ENCODE measurements at regions not wholly inside any gene's neighbourhood (a gene's known extent, or its start where the extent isn't known, plus 50 kb on each side); places are given as distances from the start of the nearest gene placed in this dataset.

GRCh38 chr7:46678421-46678820 is 757.3 kb upstream of the IGFBP3 start:
- DNase-seq: no peak
- Histone ChIP-seq H3K27me3 (no peaks in the 10 kb centered on the region), H3K9me3 (no peaks in the 10 kb centered on the region), H3K36me3 (no peaks in the 10 kb centered on the region), H3K4me1 (peaks cover 4 to 5% of the 10 kb centered on the region in 2 donors), H3K4me3 (replicated peaks in 1 of 3) (no peak overlapping the region), H3K27ac (no peak overlapping the region)
- no peak for TF ChIP-seq CTCF (IDR thresholded peaks at IDR 0.05)
- no peak for TF ChIP-seq POLR2A (IDR thresholded peaks at IDR 0.05)
- WGBS, 2 donors: 72 to 85% methylated on average over 2 of the region's 2 CpGs
- intact Hi-C loops (cut with DNase I): no loop called here

GRCh38 chr7:46675456-46675855 is 754.4 kb upstream of the IGFBP3 start:
- WGBS, 2 donors: 88 to 90% methylated on average over 4 of the region's 4 CpGs
- Histone ChIP-seq H3K9me3 (no peaks in the 10 kb centered on the region), H3K4me1 (peaks cover 4% of the 10 kb centered on the region in 2 donors), H3K27me3 (no peaks in the 10 kb centered on the region), H3K27ac (no peak overlapping the region), H3K4me3 (replicated peaks in 1 of 3) (no peak overlapping the region), H3K36me3 (no peaks in the 10 kb centered on the region)
- no peak for DNase-seq
- TF ChIP-seq CTCF (IDR thresholded peaks at IDR 0.05) (no peak), POLR2A (IDR thresholded peaks at IDR 0.05) (no peak)
- intact Hi-C loops (cut with DNase I): no loop called here

- Histone ChIP-seq H3K27ac (no peak overlapping the region), H3K4me1 (no peaks in the 10 kb centered on the region), H3K27me3 (no peaks in the 10 kb centered on the region), H3K36me3 (no peaks in the 10 kb centered on the region), H3K9me3 (no peaks in the 10 kb centered on the region), H3K4me3 (replicated peaks in 1 of 3) (no peak overlapping the region)
- DNase-seq: no peak
- intact Hi-C loops (cut with DNase I): no loop called here
- TF ChIP-seq CTCF (IDR thresholded peaks at IDR 0.05) (no peak), POLR2A (IDR thresholded peaks at IDR 0.05) (no peak)
- WGBS, 2 donors: 84 to 88% methylated on average over 2 of the region's 2 CpGs
These were observed 751.8 kb upstream of the IGFBP3 start for GRCh38 chr7:46672861-46673260.

GRCh38 chr7:46671108-46671769 is 750.2 kb upstream of the IGFBP3 start:
- H3K27ac ChIP-seq: no peak overlapping the region
- WGBS, 2 donors: 81 to 83% methylated on average over 1 of the region's 1 CpG
- no peaks in the 10 kb centered on the region for H3K9me3 ChIP-seq
- no peak overlapping the region for H3K4me3 ChIP-seq (replicated peaks in 1 of 3)
- no peaks in the 10 kb centered on the region for H3K36me3 ChIP-seq
- intact Hi-C loops (cut with DNase I): no loop called here
- no peaks in the 10 kb centered on the region for H3K27me3 ChIP-seq
- no peaks in the 10 kb centered on the region for H3K4me1 ChIP-seq
- TF ChIP-seq CTCF (IDR thresholded peaks at IDR 0.05): no peak
- no peak for TF ChIP-seq POLR2A (IDR thresholded peaks at IDR 0.05)
- no peak for DNase-seq

GRCh38 chr7:46669028-46669427 is 748.0 kb upstream of the IGFBP3 start:
- no peaks in the 10 kb centered on the region for H3K27me3 ChIP-seq
- DNase-seq: no peak
- TF ChIP-seq CTCF (IDR thresholded peaks at IDR 0.05) (no peak), POLR2A (IDR thresholded peaks at IDR 0.05) (no peak)
- H3K27ac ChIP-seq: no peak overlapping the region
- H3K9me3 ChIP-seq: no peaks in the 10 kb centered on the region
- H3K36me3 ChIP-seq: no peaks in the 10 kb centered on the region
- no peak overlapping the region for H3K4me3 ChIP-seq (replicated peaks in 1 of 3)
- intact Hi-C loops (cut with DNase I): no loop called here
- WGBS, 2 donors: 92 to 93% methylated on average over 4 of the region's 4 CpGs
- H3K4me1 ChIP-seq: no peaks in the 10 kb centered on the region

Data from thyroid gland (tissue), 4 donors.